ENCODE measurements at regions not wholly inside any gene's neighbourhood (a gene's known extent, or its start where the extent isn't known, plus 50 kb on each side); places are given as distances from the start of the nearest gene placed in this dataset.

DNA sequence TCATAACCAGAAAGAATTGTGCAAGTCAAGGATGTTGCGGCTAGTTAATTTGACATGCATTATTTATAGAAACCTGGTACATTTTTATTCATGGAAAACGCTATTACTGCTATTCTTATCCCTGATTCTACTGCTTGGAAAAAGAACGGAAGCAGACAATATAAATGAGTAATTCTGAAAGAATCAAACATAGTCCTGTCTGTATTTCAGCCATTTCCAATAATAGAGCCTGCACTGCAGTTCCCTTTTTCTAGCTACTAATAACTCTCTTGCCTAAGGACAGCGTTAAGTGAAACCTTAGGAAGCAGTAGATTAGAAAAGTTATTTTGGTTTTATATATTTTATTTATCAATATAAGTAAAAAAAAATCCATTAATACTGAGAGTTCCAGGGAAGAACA is 414.9 kb downstream of the CYLC2 start:
- TF ChIP-seq KLF12 (CRISPR knock-in tag; IDR thresholded peaks at IDR 0.05; ENCODE audit: borderline replicate concordance) (no peak), ZNF121 (CRISPR knock-in tag; IDR thresholded peaks at IDR 0.05) (no peak), PAX8 (CRISPR knock-in tag; IDR thresholded peaks at IDR 0.05; ENCODE audit: borderline replicate concordance) (no peak), REPIN1 (CRISPR knock-in tag; IDR thresholded peaks at IDR 0.05; ENCODE audit: borderline replicate concordance, low read depth) (no peak), POLR2AphosphoS5 (IDR thresholded peaks at IDR 0.05; ENCODE audit: low read depth, low read length) (no peak), CREB1 (IDR thresholded peaks at IDR 0.05) (no peak), CREB1 (CRISPR knock-in tag; IDR thresholded peaks at IDR 0.05) (no peak), SIX4 (CRISPR knock-in tag; IDR thresholded peaks at IDR 0.05) (no peak), POLR2A (IDR thresholded peaks at IDR 0.05; ENCODE audit: insufficient read depth in 1 of 2, low read depth in 2 of 2, low read length in 2 of 2) (no peak), NONO (IDR thresholded peaks at IDR 0.05) (no peak), NONO (CRISPR knock-in tag; conservative IDR thresholded peaks at IDR 0.05) (no peak)
